DMS 273 (cell line): ENCODE measurements at regions not wholly inside any gene's neighbourhood (a gene's known extent, or its start where the extent isn't known, plus 50 kb on each side); places are given as distances from the start of the nearest gene placed in this dataset.

Experiments used
- DNase-seq: peaks from one replicate; lab custom pipeline; 2025; ENCODE audit not compliant: unreplicated experiment; lab: John Stamatoyannopoulos, UW

GRCh38 chr15:81492969-81493645, 119.1 kb upstream of the TMC3 start:
- no peak for DNase-seq

- peak; percentile 65 for DNase-seq
These were observed 118.4 kb upstream of the TMC3 start for GRCh38 chr15:81492331-81492968.

- no peak for DNase-seq
These were observed 117.5 kb upstream of the TMC3 start for GRCh38 chr15:81491414-81492096.

- DNase-seq, result peak; percentile 55
These were observed 111.8 kb upstream of the TMC3 start for GRCh38 chr15:81485806-81486205.

- peak; percentile 52 for DNase-seq
These were observed 110.3 kb upstream of the TMC3 start for GRCh38 chr15:81484086-81484955.

GRCh38 chr15:81483496-81483895, 109.5 kb upstream of the TMC3 start:
- no peak for DNase-seq

- DNase-seq, result no peak
These were observed 107.3 kb upstream of the TMC3 start for GRCh38 chr15:81481346-81481745.

- peak; percentile 84 for DNase-seq
These were observed 106.6 kb upstream of the TMC3 start for GRCh38 chr15:81480645-81481053.

- DNase-seq, result no peak
These were observed 104.3 kb upstream of the TMC3 start for GRCh38 chr15:81478354-81478753.

- no peak for DNase-seq
These were observed 101.9 kb upstream of the TMC3 start for GRCh38 chr15:81475926-81476325.

GRCh38 chr15:81475471-81475870, 101.5 kb upstream of the TMC3 start:
- DNase-seq, result no peak

- no peak for DNase-seq
These were observed 99.9 kb upstream of the TMC3 start for GRCh38 chr15:81473946-81474345.

GRCh38 chr15:81473177-81473576, 99.2 kb upstream of the TMC3 start:
- no peak for DNase-seq

GRCh38 chr15:81471151-81471550, 97.1 kb upstream of the TMC3 start:
- DNase-seq, result no peak

GRCh38 chr15:81469154-81469553, 95.1 kb upstream of the TMC3 start:
- DNase-seq, result no peak

- DNase-seq, result no peak
These were observed 92.7 kb upstream of the TMC3 start for GRCh38 chr15:81466741-81467140.

- DNase-seq, result no peak
These were observed 80.0 kb upstream of the TMC3 start for GRCh38 chr15:81454024-81454423.

GRCh38 chr15:81450721-81451120, 76.7 kb upstream of the TMC3 start:
- DNase-seq, result no peak

- DNase-seq, result no peak
These were observed 75.9 kb upstream of the TMC3 start for GRCh38 chr15:81449836-81450474.

- DNase-seq, result no peak
These were observed 69.2 kb upstream of the TMC3 start for GRCh38 chr15:81443040-81443820.
